VCaP (cell line): ENCODE measurements at regions not wholly inside any gene's neighbourhood (a gene's known extent, or its start where the extent isn't known, plus 50 kb on each side); places are given as distances from the start of the nearest gene placed in this dataset.
"Not testable (repeated sequence)": the region's sequence is repeated elsewhere in the genome, so short reads cannot be mapped to it uniquely, and the experiment has no call there.

Source experiments
- H3K27ac ChIP-seq: fragments of 450-650 bp; 2 replicates; pipeline ENCODE4 v1.5.1; 2017
- CTCF ChIP-seq: fragments of 450-650 bp; conservative IDR thresholded peaks from 2 replicates; pipeline ENCODE4 v1.5.1; 2017; ENCODE audit warnings: mild to moderate bottlenecking, moderate library complexity

GRCh38 chr6:81875782-81876293, 123.4 kb upstream of the TENT5A start:
- no peak for TF ChIP-seq CTCF
- no peak overlapping the region for H3K27ac ChIP-seq

- H3K27ac ChIP-seq = not testable (repeated sequence)
These were observed 117.4 kb upstream of the TENT5A start for GRCh38 chr6:81869749-81870508.

DNA sequence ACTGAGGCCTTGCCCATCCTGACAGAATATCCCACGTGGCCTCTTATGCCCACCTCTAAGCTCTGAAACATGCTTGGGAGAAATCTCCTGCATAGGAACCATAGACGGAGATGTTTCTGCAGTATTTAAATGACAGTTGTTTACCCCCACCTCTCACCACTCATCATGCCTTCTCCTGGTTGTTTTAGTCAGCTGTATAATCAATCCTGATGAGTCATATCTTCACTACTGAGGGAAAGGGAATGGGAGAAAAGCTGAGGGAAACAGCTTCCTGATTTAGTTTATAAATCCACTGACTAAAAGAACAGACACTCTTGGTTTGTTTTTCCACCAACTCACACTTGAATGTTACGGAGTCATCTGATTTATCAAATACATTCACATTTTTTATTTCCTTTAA, 113.2 kb upstream of the TENT5A start:
- TF ChIP-seq CTCF = no peak
- no peak overlapping the region for H3K27ac ChIP-seq

DNA sequence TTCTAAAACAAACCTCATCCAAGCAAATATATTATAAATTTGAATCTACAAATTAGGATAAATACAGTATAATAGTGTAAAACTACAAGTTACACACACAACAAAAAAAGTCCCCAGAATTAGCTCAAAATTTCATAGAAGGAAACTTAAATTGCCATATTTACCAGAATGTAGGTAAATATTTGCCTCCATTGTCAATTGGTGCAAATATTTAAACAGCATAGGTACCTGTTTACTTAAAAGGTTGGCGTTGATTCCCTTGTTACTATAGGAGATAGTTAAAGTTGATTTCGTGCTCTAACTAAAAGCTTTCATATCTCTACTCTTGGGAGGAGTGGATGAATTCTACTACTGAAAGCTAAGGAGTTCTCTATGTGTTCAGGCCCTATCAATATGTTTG, 111.6 kb upstream of the TENT5A start:
- H3K27ac ChIP-seq = no peak overlapping the region
- TF ChIP-seq CTCF = no peak

- TF ChIP-seq CTCF = no peak
- no peak overlapping the region for H3K27ac ChIP-seq
These were observed 110.6 kb upstream of the TENT5A start for GRCh38 chr6:81863123-81863522.

DNA sequence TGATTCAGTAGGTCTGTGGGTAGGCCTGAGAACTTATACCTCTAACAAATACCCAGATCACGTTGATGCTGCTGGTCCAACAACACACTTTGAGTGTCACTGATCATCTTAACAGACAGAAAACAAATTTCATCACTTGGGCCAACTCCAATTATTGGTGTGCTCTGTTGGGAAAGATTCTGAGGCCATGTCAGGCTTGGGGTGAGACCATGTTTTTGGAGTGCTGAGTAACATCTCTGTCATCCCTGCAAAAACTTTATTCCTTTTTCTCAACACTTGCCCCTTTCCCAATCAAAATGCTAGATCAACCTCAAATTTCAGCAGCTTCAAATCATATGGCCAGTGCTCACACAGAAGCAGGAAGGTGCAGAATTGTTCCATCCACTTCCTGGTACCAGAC, 108.8 kb upstream of the TENT5A start:
- TF ChIP-seq CTCF = no peak
- no peak overlapping the region for H3K27ac ChIP-seq

GRCh38 chr6:81859884-81860283, 107.4 kb upstream of the TENT5A start:
- H3K27ac ChIP-seq = no peak overlapping the region

More at GRCh38 chr6:81859884-81860283, 107.4 kb upstream of the TENT5A start:
- TF ChIP-seq CTCF = no peak
